HepG2 (cell line): ENCODE measurements at regions not wholly inside any gene's neighbourhood (a gene's known extent, or its start where the extent isn't known, plus 50 kb on each side); places are given as distances from the start of the nearest gene placed in this dataset.
"Not testable (repeated sequence)": the region's sequence is repeated elsewhere in the genome, so short reads cannot be mapped to it uniquely, and the experiment has no call there.

Experiments
- GABPA ChIP-seq, 2 experiments: IDR thresholded peaks; 2 replicates each; pipeline ENCODE4 v1.6.1; 2011 to 2016; ENCODE audit warnings: low read depth in 2 of 2, low read length in 1 of 2, missing biosample characterization in 1 of 2, missing genetic modification characterization in 1 of 2
- JUND ChIP-seq: sonication (generic); formaldehyde crosslinking; IDR thresholded peaks from 2 replicates; pipeline ENCODE4 v1.8.0; 2022; ENCODE audit warnings: mild to moderate bottlenecking, missing genetic modification reagents
- SUZ12 ChIP-seq: fragments of 150-350 bp; IDR thresholded peaks from 2 replicates; pipeline ENCODE4 v1.6.1; 2014; ENCODE audit warnings: low read depth, low read length
- TAF15 ChIP-seq: fragments of 200-400 bp; formaldehyde crosslinking; IDR thresholded peaks from one replicate; pipeline ENCODE4 v1.6.1; 2018; ENCODE audit warnings: mild to moderate bottlenecking, low read depth, low read length; ENCODE audit not compliant: poor library complexity, severe bottlenecking
- TRIM24 ChIP-seq: sonication (generic); formaldehyde crosslinking; IDR thresholded peaks from 2 replicates; pipeline ENCODE4 v1.8.0; 2022; ENCODE audit warnings: mild to moderate bottlenecking, missing genetic modification reagents
- ZNF773 ChIP-seq: sonication (generic); formaldehyde crosslinking; IDR thresholded peaks from 2 replicates; pipeline ENCODE4 v1.4.0; 2020; ENCODE audit warnings: missing genetic modification reagents, borderline replicate concordance
- TF ChIP-seq, protein P1 (sequence below): sonication (generic); formaldehyde crosslinking; IDR thresholded peaks from 2 replicates; pipeline ENCODE4 v1.5.0; 2020; ENCODE audit warnings: mild to moderate bottlenecking, missing genetic modification reagents, moderate library complexity
- TF ChIP-seq, protein P2 (sequence below): sonication (generic); formaldehyde crosslinking; IDR thresholded peaks from 2 replicates; pipeline ENCODE4 v1.4.0; 2020; ENCODE audit warnings: missing genetic modification reagents, borderline replicate concordance
- TF ChIP-seq, protein P3 (sequence below): sonication (generic); formaldehyde crosslinking; IDR thresholded peaks from 2 replicates; pipeline ENCODE4 v1.4.0; 2020; ENCODE audit warnings: mild to moderate bottlenecking, missing genetic modification reagents

DNA sequence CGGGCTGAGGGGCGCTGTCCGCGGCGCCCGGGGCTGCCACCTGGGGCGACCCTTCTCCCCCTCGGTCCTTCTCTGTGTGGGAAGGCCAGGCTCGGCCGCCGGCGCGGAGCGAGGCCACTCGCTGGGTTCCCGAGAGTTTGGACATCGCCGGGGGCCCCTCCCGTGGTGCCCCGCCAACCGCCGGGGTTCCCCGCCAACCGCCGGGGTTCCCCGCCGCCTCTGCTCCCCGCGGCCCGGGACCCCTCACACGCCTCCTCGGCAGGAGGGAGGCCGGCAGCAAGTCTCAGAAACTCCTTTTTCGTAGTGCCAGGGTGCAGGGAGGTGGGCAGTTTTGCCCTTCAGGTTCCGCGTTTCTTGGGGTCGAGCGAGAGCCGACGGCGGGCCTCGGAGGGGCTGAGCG is 83.9 kb upstream of the NBPF19 start:
- TF ChIP-seq, protein P1, sequence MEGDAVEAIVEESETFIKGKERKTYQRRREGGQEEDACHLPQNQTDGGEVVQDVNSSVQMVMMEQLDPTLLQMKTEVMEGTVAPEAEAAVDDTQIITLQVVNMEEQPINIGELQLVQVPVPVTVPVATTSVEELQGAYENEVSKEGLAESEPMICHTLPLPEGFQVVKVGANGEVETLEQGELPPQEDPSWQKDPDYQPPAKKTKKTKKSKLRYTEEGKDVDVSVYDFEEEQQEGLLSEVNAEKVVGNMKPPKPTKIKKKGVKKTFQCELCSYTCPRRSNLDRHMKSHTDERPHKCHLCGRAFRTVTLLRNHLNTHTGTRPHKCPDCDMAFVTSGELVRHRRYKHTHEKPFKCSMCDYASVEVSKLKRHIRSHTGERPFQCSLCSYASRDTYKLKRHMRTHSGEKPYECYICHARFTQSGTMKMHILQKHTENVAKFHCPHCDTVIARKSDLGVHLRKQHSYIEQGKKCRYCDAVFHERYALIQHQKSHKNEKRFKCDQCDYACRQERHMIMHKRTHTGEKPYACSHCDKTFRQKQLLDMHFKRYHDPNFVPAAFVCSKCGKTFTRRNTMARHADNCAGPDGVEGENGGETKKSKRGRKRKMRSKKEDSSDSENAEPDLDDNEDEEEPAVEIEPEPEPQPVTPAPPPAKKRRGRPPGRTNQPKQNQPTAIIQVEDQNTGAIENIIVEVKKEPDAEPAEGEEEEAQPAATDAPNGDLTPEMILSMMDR (CRISPR knock-in tag): not testable (repeated sequence)
- not testable (repeated sequence) for TF ChIP-seq JUND (CRISPR knock-in tag); GABPA (IDR thresholded peaks at IDR 0.05; ENCODE audit: low read depth, low read length); GABPA (CRISPR knock-in tag; IDR thresholded peaks at IDR 0.05; ENCODE audit: low read depth); SUZ12; TAF15; TRIM24; ZNF773 (CRISPR knock-in tag)
- TF ChIP-seq, protein P2, sequence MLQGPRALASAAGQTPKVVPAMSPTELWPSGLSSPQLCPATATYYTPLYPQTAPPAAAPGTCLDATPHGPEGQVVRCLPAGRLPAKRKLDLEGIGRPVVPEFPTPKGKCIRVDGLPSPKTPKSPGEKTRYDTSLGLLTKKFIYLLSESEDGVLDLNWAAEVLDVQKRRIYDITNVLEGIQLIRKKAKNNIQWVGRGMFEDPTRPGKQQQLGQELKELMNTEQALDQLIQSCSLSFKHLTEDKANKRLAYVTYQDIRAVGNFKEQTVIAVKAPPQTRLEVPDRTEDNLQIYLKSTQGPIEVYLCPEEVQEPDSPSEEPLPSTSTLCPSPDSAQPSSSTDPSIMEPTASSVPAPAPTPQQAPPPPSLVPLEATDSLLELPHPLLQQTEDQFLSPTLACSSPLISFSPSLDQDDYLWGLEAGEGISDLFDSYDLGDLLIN: not testable (repeated sequence)
- TF ChIP-seq, protein P3, sequence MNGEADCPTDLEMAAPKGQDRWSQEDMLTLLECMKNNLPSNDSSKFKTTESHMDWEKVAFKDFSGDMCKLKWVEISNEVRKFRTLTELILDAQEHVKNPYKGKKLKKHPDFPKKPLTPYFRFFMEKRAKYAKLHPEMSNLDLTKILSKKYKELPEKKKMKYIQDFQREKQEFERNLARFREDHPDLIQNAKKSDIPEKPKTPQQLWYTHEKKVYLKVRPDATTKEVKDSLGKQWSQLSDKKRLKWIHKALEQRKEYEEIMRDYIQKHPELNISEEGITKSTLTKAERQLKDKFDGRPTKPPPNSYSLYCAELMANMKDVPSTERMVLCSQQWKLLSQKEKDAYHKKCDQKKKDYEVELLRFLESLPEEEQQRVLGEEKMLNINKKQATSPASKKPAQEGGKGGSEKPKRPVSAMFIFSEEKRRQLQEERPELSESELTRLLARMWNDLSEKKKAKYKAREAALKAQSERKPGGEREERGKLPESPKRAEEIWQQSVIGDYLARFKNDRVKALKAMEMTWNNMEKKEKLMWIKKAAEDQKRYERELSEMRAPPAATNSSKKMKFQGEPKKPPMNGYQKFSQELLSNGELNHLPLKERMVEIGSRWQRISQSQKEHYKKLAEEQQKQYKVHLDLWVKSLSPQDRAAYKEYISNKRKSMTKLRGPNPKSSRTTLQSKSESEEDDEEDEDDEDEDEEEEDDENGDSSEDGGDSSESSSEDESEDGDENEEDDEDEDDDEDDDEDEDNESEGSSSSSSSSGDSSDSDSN: not testable (repeated sequence)
